GM19372 (cell line): ENCODE measurements at regions not wholly inside any gene's neighbourhood (a gene's known extent, or its start where the extent isn't known, plus 50 kb on each side); places are given as distances from the start of the nearest gene placed in this dataset.

Experiments used
- ATAC-seq: cut with Tn5 transposase; IDR thresholded peaks from one replicate; pipeline ENCODE4 v1.9.1; 2021; ENCODE audit warnings: mild to moderate bottlenecking, low read depth, moderate library complexity; ENCODE audit not compliant: unreplicated experiment

DNA sequence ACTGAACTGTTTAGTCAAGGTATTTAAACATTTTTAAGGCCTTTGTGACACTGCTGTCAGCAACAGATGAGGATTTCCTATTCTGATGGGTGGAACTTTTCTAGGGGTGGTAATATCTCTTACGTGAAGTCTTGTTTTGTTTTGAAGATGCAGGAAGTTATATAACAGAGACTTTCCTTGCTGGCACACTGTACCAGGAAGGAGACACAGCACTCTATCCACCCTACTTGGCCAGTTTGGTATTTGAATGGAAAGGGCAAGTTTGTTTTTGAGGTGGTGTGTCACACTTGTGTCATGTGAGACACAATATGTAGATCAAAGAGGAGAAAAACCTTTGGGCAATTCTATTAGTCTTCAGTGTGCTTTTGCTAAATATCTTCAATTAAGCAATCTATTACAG is 51.6 kb upstream of the SRP54 start:
- ATAC-seq: peak; percentile 27

- peak; percentile 54 for ATAC-seq
These were observed 52.2 kb upstream of the SRP54 start for GRCh38 chr14:34930591-34931091.

DNA sequence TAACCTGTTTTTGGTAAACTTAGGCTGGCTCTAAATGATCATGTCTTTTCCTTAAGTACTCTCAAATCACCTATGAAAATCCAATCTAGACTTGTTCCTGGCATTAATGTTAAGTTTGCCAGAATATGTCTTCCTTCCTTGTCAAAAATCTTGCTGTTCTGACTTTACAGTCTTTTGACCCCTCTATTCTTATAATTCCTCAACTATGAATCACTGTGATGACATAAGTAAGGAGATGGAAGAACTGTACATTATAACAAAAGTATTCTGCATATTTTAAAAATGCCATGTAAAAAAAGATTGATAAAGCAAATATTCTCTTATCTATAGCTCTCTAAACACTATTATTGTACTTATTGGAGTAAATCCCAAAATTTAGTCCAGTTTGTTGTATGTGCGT is 51.4 kb upstream of the BAZ1A start:
- ATAC-seq: no peak
